Thoracic aorta (tissue), 2 donors: ENCODE measurements at regions not wholly inside any gene's neighbourhood (a gene's known extent, or its start where the extent isn't known, plus 50 kb on each side); places are given as distances from the start of the nearest gene placed in this dataset.

Experiments
- ATAC-seq: fragments of 150-250 bp; one replicate; pipeline ENCODE4 v1.8.0; 2017; ENCODE audit warnings: low read depth; ENCODE audit not compliant: insufficient number of reproducible peaks, low FRiP score
- DNase-seq: peaks from one replicate; pipeline ENCODE4 v3.0.0-alpha.2; 2020; ENCODE audit warnings: low spot score
- H3K27ac ChIP-seq, 2 donors: fragments of 200-600 bp; sonication (generic); 1 replicate in 1 of 2; 2 replicates in 1 of 2; pipeline ENCODE4 v1.5.1; 2016; ENCODE audit warnings: mild to moderate bottlenecking in 2 of 2, moderate library complexity in 2 of 2
- H3K27me3 ChIP-seq: fragments of 200-600 bp; sonication (generic); replicated peaks from 2 replicates; pipeline ENCODE4 v1.6.0; 2016; ENCODE audit warnings: mild to moderate bottlenecking; ENCODE audit not compliant: insufficient read depth
- H3K36me3 ChIP-seq: fragments of 200-600 bp; sonication (generic); one replicate; pipeline ENCODE4 v1.5.1; 2016
- H3K4me1 ChIP-seq, 2 donors: fragments of 200-600 bp; sonication (generic); 1 replicate in 1 of 2; 2 replicates in 1 of 2; pipeline versions ENCODE4 v1.5.1 to v1.6.0; 2016; ENCODE audit warnings: low read depth in 2 of 2, mild to moderate bottlenecking in 1 of 2; ENCODE audit not compliant: control insufficient read depth in 1 of 2
- H3K4me3 ChIP-seq: fragments of 200-600 bp; sonication (generic); 2 replicates; pipeline ENCODE4 v1.5.1; 2016; ENCODE audit warnings: mild to moderate bottlenecking
- H3K9me3 ChIP-seq: fragments of 200-600 bp; sonication (generic); 2 replicates; pipeline ENCODE4 v1.5.1; 2016
- CTCF ChIP-seq: fragments of 200-600 bp; sonication (generic); IDR thresholded peaks from one replicate; pipeline ENCODE4 v1.5.1; 2019; ENCODE audit warnings: antibody characterized with exemption

- no peak for TF ChIP-seq CTCF
- no peaks in the 10 kb centered on the region for H3K27me3 ChIP-seq
- H3K36me3 ChIP-seq: no peaks in the 10 kb centered on the region
- peaks cover 9 to 13% of the 10 kb centered on the region in 2 donors for H3K4me1 ChIP-seq
- no peaks in the 10 kb centered on the region for H3K9me3 ChIP-seq
- H3K27ac ChIP-seq: no peak overlapping the region
- no peak for DNase-seq
- H3K4me3 ChIP-seq: no peak overlapping the region
- no peak for ATAC-seq
Observed at GRCh38 chr5:142221091-142221860, 103.5 kb downstream of the SPRY4 start.

- H3K27ac ChIP-seq: no peak overlapping the region
- DNase-seq (no peak), ATAC-seq (no peak)
- H3K36me3 ChIP-seq: no peaks in the 10 kb centered on the region
- H3K4me1 ChIP-seq: peaks cover 14 to 20% of the 10 kb centered on the region in 2 donors
- no peaks in the 10 kb centered on the region for H3K9me3 ChIP-seq
- no peak for TF ChIP-seq CTCF
- no peak overlapping the region for H3K4me3 ChIP-seq
- H3K27me3 ChIP-seq: no peaks in the 10 kb centered on the region
Observed at GRCh38 chr5:142219146-142219545, 105.7 kb downstream of the SPRY4 start.

- H3K36me3 ChIP-seq: no peaks in the 10 kb centered on the region
- TF ChIP-seq CTCF: no peak
- no peaks in the 10 kb centered on the region for H3K27me3 ChIP-seq
- peaks cover 10 to 20% of the 10 kb centered on the region in 2 donors for H3K4me1 ChIP-seq
- H3K27ac ChIP-seq: peak overlapping the region; percentile 55 to 75
- no peak for DNase-seq
- ATAC-seq: no peak
- H3K9me3 ChIP-seq: no peaks in the 10 kb centered on the region
- no peak overlapping the region for H3K4me3 ChIP-seq
Observed at GRCh38 chr5:142216931-142217330, 107.9 kb downstream of the SPRY4 start.

- peak; percentile 93 for ATAC-seq
- Histone ChIP-seq H3K27me3 (no peaks in the 10 kb centered on the region), H3K4me3 (peak overlapping the region; percentile 23), H3K4me1 (peaks cover 10 to 20% of the 10 kb centered on the region in 2 donors), H3K9me3 (no peaks in the 10 kb centered on the region), H3K36me3 (no peaks in the 10 kb centered on the region), H3K27ac (peak overlapping the region; percentile 55 to 75)
- peak; percentile 48 for DNase-seq
- TF ChIP-seq CTCF: no peak
Observed at GRCh38 chr5:142215915-142216681, 107.5 kb downstream of the NDFIP1 start.

GRCh38 chr5:142213077-142213476 lies 104.5 kb downstream of the NDFIP1 start:
- ATAC-seq (no peak), DNase-seq (no peak)
- no peaks in the 10 kb centered on the region for H3K27me3 ChIP-seq
- no peaks in the 10 kb centered on the region for H3K9me3 ChIP-seq
- H3K27ac ChIP-seq: no peak overlapping the region
- no peak overlapping the region for H3K4me3 ChIP-seq
- no peak for TF ChIP-seq CTCF
- peaks cover 10 to 20% of the 10 kb centered on the region in 2 donors for H3K4me1 ChIP-seq
- H3K36me3 ChIP-seq: no peaks in the 10 kb centered on the region
